GM21717 (cell line): ENCODE measurements at regions not wholly inside any gene's neighbourhood (a gene's known extent, or its start where the extent isn't known, plus 50 kb on each side); places are given as distances from the start of the nearest gene placed in this dataset.
"Not testable (repeated sequence)": the region's sequence is repeated elsewhere in the genome, so short reads cannot be mapped to it uniquely, and the experiment has no call there.

Source experiments
- ATAC-seq: cut with Tn5 transposase; IDR thresholded peaks from one replicate; pipeline ENCODE4 v1.9.1; 2021; ENCODE audit warnings: mild to moderate bottlenecking, moderate library complexity; ENCODE audit not compliant: unreplicated experiment

GRCh38 chr3:147240581-147240980 lies 165.8 kb downstream of the ZIC4 start:
- ATAC-seq: no peak

DNA sequence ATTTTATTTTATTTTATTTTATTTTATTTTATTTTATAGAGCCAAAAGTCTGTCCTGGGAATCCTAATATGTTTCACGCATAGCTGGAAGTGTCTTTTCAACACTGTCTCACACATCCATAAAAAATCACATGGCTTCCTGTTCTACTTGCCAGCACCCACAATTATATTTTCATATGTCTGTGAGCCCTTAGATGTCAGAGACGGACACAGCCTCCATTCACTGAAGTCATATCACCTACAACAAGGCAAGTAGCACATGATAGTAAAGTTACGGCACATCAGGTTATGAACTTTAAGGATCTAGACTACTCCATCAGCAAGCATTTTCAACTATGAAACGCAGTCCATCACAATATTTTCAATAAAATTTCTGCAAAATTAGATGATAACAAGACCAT lies 168.4 kb downstream of the ZIC4 start:
- no peak for ATAC-seq

- not testable (repeated sequence) for ATAC-seq
These were observed 174.4 kb downstream of the ZIC4 start for GRCh38 chr3:147231980-147232379.

DNA sequence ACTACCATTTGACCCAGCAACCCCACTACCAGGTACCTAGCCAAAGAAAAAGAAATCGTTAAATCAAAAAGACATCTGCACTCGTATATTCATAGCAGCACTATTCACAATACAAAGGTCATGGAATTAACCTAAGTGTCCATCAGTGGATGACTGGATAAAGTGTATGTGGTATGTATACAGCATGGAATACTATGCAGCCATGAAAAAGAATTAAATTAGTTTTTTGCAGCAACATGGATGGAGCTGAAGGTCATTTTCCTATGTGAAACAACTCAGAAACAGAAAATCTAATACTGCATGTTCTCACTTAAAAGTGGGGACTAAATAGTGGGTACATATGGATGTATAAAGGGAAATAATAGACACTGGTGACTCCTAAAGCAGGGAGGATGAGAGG lies 175.2 kb downstream of the ZIC4 start:
- ATAC-seq: no peak

DNA sequence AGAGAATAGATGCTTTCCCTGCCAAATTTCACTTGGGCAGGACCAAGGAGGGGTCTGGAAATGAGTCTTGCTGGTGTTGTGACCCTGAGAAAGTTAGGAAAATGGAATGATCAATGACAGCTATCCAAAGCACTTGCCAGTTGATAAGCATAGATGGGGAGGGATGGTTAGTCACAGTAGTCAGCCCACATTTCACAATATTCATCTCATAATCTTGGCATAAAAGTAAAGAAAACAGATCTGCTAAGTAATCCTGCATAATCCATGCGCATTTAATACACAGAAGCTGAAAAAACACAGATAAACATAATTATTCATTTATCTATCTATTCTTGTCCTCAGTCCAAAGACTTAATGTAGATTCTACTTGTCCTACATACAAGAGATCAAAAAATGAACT lies 184.1 kb downstream of the ZIC4 start:
- ATAC-seq: no peak

DNA sequence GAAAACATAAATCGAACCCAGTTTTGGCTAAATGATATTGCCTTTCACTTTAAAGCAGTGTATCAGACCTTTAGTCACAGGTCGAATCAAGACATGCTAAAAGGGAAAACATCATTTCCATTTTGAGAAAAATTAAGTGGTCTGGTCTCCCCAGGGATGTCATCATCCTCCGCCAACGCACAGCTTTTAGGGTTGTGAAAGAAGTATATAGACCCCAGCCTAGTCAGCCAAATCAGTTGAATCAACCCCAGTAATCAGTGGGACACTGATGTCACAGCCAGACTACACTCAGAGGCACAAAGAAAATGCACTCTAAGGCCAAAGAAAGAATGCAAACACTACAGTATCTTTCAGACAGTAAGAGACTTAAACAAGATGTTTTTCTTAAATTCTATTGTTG lies 187.4 kb downstream of the ZIC4 start:
- ATAC-seq: no peak

DNA sequence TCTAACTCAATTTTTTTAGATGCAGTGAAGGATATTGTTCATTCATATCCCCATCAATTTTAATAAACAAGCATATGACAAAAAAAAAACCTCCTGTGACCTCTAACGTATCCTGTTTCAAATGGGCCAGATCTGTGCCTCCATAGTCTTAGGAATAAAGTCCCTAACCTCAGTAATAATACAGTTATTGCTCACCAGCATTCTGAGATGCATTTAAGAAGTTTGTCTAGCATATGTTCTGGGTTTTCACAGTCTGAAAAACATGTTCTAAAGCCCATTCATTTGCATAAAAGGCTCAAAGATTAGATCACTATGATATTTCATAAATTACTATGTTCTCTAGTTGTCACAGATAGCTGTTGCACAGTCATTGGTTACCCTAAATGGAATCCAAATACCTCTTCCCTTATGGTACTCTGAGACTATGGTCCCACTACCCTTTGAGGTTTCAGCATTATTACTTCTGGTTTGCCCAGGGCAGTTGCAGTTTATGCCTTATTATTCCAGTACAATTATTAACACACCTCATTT lies 190.1 kb downstream of the ZIC4 start:
- ATAC-seq: no peak

GRCh38 chr3:147215660-147216059 lies 190.7 kb downstream of the ZIC4 start:
- no peak for ATAC-seq

- no peak for ATAC-seq
These were observed 192.7 kb downstream of the ZIC4 start for GRCh38 chr3:147213633-147214032.

DNA sequence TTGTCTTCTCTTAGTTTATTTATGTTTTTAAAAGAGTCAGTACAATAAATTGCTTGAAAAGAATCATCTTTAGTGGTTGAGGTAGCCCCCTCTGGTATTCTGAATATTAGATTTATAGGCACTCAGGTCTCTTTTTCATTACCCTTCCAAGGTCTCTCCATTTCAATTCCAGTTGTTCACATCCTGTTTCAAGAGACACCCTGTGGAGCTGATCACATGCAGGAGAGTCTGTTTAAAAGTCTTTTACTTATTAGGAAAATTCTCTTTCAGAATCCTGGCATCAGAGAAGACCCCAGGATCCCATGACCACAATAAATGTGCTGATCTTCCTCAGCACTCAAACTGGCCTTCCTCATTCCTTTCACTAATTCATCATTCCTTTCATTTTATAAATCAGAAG lies 195.7 kb downstream of the ZIC4 start:
- ATAC-seq: no peak

DNA sequence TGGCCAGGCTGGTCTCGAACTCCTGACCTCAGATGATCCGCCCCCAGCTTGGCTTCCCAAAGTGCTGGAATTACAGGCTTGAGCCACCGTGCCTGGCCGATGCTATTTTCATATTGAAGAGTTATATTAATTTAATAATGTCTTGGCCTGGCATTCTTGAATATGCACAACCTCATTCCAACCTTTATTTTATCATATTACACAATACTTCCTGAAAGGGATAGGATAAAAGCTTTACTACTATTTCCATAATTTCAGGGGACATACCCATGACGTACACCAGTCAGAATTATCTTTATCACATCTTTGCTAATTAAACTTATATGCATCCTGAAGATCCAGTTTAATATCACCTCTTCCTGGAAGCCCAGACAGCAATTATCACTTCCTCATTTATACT lies 205.3 kb downstream of the ZIC4 start:
- no peak for ATAC-seq

DNA sequence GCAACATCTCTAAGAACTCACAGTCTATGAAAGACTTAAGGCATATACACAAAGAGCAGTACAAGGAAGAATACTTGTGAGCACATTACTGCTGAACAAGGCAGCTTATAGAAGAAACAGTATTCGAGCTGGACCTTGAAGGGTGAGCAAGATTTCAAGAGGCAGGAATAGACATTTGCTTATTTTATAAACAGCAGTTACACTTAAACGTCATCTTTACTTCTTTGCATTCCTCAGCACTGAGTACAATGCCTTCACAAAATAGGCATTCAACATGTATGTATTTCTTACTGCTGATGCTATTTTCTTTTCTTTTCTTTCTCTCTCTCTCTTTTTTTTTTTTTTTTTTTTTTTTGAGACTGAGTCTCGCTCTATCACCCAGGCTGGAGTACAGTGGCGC lies 205.8 kb downstream of the ZIC4 start:
- no peak for ATAC-seq

DNA sequence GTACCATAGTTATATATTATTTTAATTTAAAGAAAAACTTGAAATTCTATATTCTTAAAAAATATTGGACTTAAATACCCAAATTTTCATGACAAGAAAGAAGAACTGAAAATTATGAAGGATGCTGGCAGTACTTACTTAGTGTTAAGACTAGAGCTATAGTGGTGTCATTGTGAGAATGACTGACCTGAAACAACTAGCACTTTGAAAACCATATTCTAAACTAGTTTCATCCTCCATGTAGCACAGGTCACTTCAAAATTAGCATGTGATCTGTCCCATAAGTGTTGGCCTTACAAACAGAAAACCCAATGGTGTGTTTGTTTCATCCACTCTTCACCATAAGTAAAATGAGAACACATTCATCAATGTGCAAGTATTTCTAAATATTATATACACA lies 208.6 kb downstream of the ZIC4 start:
- no peak for ATAC-seq

DNA sequence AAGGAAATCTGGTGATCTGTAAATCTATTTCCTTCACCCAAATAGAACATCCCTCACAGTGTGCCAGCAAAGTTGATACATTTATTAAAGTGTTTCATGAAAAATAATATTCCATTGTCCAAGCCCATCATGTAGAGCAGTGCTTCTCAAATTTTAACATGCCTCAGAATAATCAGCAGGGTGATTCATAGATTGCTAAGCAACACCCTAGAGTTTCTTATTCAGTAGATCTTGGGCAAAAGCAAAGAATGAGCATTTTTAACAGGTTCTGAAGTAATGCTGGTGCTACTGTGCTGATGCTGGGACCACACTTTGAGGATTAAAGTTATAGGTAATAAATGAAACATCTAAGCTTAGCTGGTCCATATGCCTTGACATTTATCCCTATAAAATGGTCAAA lies 210.5 kb downstream of the ZIC4 start:
- no peak for ATAC-seq

DNA sequence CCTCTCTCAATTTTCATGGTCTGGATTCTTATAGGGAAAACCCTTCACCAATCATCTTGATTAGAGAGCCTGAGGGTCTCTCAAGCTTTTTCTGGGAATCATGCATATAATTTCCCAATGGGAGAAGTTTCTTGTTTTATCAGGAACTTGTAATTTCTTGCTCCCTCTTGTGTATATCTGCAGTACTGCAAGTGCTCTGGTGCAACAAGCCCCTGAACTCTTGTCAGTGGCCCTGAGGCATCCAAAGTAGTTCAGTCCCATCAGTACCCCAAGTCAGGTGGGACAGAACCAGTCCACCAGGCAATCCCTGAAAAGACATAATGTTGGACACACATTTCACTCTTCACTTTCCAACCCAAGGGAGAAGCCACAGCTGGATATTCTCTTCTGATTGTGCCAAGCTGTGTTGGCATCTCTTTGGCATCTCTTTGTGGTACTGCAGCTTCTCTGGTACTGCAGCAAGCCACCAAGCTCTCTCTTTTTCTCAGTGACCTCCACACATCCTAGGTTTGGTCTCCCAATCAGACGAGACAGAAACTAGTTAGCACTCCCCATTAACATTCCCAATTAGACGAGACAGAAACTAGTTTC lies 214.5 kb downstream of the ZIC4 start:
- ATAC-seq: peak; percentile 53

GRCh38 chr3:147189016-147189415 lies 217.3 kb downstream of the ZIC4 start:
- no peak for ATAC-seq

DNA sequence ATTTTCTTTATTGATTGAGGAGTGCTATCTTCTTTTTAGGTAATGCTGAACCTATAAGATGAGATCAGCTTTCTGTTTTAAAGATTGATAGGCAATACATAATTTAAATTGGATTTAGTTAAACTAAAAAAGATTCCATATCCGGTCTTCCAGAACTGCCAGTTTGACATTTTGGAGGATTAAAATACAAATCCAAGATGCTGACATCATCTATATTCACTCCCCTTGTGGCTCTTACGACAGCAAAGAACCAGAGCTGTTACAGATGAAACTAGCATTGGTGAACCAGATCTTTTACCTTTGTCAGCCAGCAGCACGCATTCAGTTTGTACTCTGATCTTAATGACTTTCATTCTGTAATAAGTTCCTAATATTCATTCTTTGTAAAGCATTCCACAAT lies 218.7 kb downstream of the ZIC4 start:
- no peak for ATAC-seq

DNA sequence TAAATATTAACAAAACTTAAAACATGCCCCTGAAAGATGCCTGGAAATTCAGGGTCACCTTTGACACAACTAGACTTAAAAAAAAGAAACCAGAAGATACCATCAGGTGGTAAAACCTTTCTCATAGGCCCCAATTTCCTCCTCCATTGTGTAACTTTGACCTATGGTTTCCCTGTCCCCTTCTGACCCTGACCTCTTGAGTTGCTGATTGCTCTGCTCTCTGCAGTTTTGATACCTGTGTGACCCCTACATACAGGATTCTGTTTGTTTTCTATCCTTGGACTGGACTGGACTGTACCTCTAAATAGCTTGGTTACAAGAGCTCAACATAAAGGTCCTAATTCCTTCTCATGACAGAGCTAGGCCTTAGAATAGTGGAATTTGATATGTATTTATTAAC lies 220.6 kb downstream of the ZIC4 start:
- ATAC-seq: no peak

- no peak for ATAC-seq
These were observed 221.5 kb downstream of the ZIC4 start for GRCh38 chr3:147184794-147185193.

GRCh38 chr3:147173257-147173656 lies 233.1 kb downstream of the ZIC4 start:
- ATAC-seq: no peak

- ATAC-seq: no peak
These were observed 243.6 kb downstream of the ZIC4 start for GRCh38 chr3:147162743-147163142.

GRCh38 chr3:147161833-147162232 lies 244.5 kb downstream of the ZIC4 start:
- no peak for ATAC-seq

DNA sequence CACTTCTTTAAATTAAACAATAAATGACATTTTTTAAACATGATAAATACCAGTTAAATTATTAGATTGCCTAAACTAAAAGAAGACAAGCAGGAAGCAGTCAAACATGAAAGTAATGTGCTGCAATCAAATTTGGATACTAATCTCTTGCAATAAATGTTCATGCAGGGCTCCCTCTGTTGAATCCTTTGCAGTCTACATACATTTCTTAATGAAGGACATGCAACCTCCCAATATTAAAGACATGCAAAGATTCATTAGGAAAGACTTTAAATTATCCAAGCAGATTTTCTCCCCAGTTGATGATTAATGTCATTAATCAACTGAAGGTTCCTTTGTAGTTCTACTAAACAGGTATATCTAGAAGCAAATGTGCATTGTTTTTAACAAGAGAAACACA lies 245.4 kb downstream of the ZIC4 start:
- ATAC-seq: no peak
